IMR-90 (cell line): ENCODE measurements at regions not wholly inside any gene's neighbourhood (a gene's known extent, or its start where the extent isn't known, plus 50 kb on each side); places are given as distances from the start of the nearest gene placed in this dataset.

Experiments
- ATAC-seq: fragments of 200-7000 bp; cut with Tn5 transposase; 2 replicates; pipeline ENCODE4 v1.9.1; 2020; ENCODE audit warnings: low read depth, mild to moderate bottlenecking, moderate library complexity
- BruUV-seq: library from RNA; stranded (reverse); fragments of 400-500 nt; replicated peaks from 2 replicates; lab custom pipeline; 2021; lab: Mats Ljungman, UMichigan
- CTCF ChIA-PET: fragments of 300-600 bp; formaldehyde crosslinking; extraction: SDS; loops from one replicate; lab custom pipeline; 2021; ENCODE audit warnings: antibody characterized with exemption; lab: Yijun Ruan, JAX
- POLR2A ChIA-PET: fragments of 300-600 bp; sonication (Branson Sonifier 250); formaldehyde crosslinking; loops from one replicate; lab custom pipeline; 2022; ENCODE audit warnings: antibody characterized with exemption; ENCODE audit not compliant: unreplicated experiment; lab: Charles Lee
- DNase-seq: peaks from one replicate; pipeline ENCODE4 v3.0.0; 2013
- H2AFZ ChIP-seq: replicated peaks from 2 replicates; pipeline ENCODE3; 2013; ENCODE audit warnings: low read length, mild to moderate bottlenecking; ENCODE audit not compliant: poor library complexity
- H2AK5ac ChIP-seq: 2 replicates; pipeline ENCODE4 v1.6.1; 2013; ENCODE audit warnings: low read depth, low read length, inconsistent platforms
- H2AK9ac ChIP-seq: replicated peaks from 2 replicates; pipeline ENCODE3; 2013; ENCODE audit warnings: mild to moderate bottlenecking, low read depth, low read length, moderate library complexity; ENCODE audit not compliant: poor library complexity
- H2BK120ac ChIP-seq: 2 replicates; pipeline ENCODE4 v1.6.1; 2013; ENCODE audit warnings: low read depth, low read length, inconsistent platforms
- H2BK15ac ChIP-seq: 3 replicates; pipeline ENCODE4 v1.6.1; 2013; ENCODE audit warnings: low read depth, low read length, inconsistent platforms
- H2BK20ac ChIP-seq: 2 replicates; pipeline ENCODE4 v1.6.1; 2013; ENCODE audit warnings: low read depth, mild to moderate bottlenecking, inconsistent platforms, low read length, moderate library complexity
- H2BK5ac ChIP-seq: 2 replicates; pipeline ENCODE4 v1.6.1; 2013; ENCODE audit warnings: mild to moderate bottlenecking, low read depth, low read length, inconsistent platforms; ENCODE audit not compliant: poor library complexity, severe bottlenecking
- H3K14ac ChIP-seq: replicated peaks from 2 replicates; pipeline ENCODE4 v1.6.1; 2013; ENCODE audit warnings: low read depth, low read length, inconsistent platforms
- H3K18ac ChIP-seq: 2 replicates; pipeline ENCODE4 v1.6.1; 2013; ENCODE audit warnings: low read depth, low read length, control low read depth
- H3K23ac ChIP-seq: 2 replicates; pipeline ENCODE4 v1.6.1; 2013; ENCODE audit warnings: low read depth, low read length, inconsistent platforms
- H3K27ac ChIP-seq: 2 replicates; pipeline ENCODE4 v1.5.1; 2013; ENCODE audit warnings: mild to moderate bottlenecking, control low read depth, low read length; ENCODE audit not compliant: insufficient read depth
- H3K27me3 ChIP-seq: 2 replicates; pipeline ENCODE4 v1.6.1; 2013; ENCODE audit warnings: low read length; ENCODE audit not compliant: control insufficient read depth, insufficient read depth
- H3K36me3 ChIP-seq: 2 replicates; pipeline ENCODE4 v1.6.1; 2013; ENCODE audit warnings: low read length, mixed read lengths; ENCODE audit not compliant: control insufficient read depth, insufficient read depth
- H3K4ac ChIP-seq: 2 replicates; pipeline ENCODE4 v1.6.1; 2013; ENCODE audit warnings: low read depth, low read length, inconsistent platforms
- H3K4me1 ChIP-seq: 2 replicates; pipeline ENCODE4 v1.6.1; 2013; ENCODE audit warnings: low read length, mixed read lengths; ENCODE audit not compliant: control insufficient read depth, insufficient read depth
- H3K4me2 ChIP-seq: 2 replicates; pipeline ENCODE4 v1.6.1; 2013; ENCODE audit warnings: low read depth, mild to moderate bottlenecking, control low read depth, low read length, moderate library complexity
- H3K4me3 ChIP-seq: 2 replicates; pipeline ENCODE4 v1.5.1; 2013; ENCODE audit warnings: low read depth, mild to moderate bottlenecking, control low read depth, low read length, moderate library complexity; ENCODE audit not compliant: insufficient read depth
- H3K56ac ChIP-seq: 2 replicates; pipeline ENCODE4 v1.6.1; 2013; ENCODE audit warnings: low read length, inconsistent platforms; ENCODE audit not compliant: insufficient read depth; ENCODE audit errors: extremely low read depth
- H3K79me1 ChIP-seq, 2 experiments: 2 replicates each; pipeline ENCODE4 v1.6.1; 2013; ENCODE audit warnings: low read length in 2 of 2, inconsistent platforms in 1 of 2, low read depth in 1 of 2
- H3K9ac ChIP-seq: 2 replicates; pipeline ENCODE4 v1.6.1; 2013; ENCODE audit warnings: low read depth, low read length, control low read depth
- H3K9me1 ChIP-seq: 2 replicates; pipeline ENCODE4 v1.6.1; 2013; ENCODE audit warnings: low read length, inconsistent platforms; ENCODE audit not compliant: insufficient read depth
- H3K9me3 ChIP-seq: 2 replicates; pipeline ENCODE4 v1.6.1; 2013; ENCODE audit warnings: low read length; ENCODE audit not compliant: control insufficient read depth, insufficient read depth
- H4K20me1 ChIP-seq: 2 replicates; pipeline ENCODE4 v1.6.1; 2013; ENCODE audit warnings: low read length, inconsistent platforms; ENCODE audit not compliant: insufficient read depth
- H4K5ac ChIP-seq: 2 replicates; pipeline ENCODE4 v1.6.1; 2013; ENCODE audit warnings: mild to moderate bottlenecking, low read depth, low read length, control low read depth
- H4K8ac ChIP-seq, 2 experiments: 2 replicates each; pipeline ENCODE4 v1.6.1; 2013; ENCODE audit warnings: low read depth in 2 of 2, low read length in 2 of 2, control low read depth in 1 of 2, inconsistent platforms in 1 of 2
- H4K91ac ChIP-seq: 2 replicates; pipeline ENCODE4 v1.6.1; 2013; ENCODE audit warnings: low read depth, low read length, inconsistent platforms; ENCODE audit not compliant: insufficient read depth
- BHLHE40 ChIP-seq: fragments of 150-350 bp; IDR thresholded peaks from 2 replicates; pipeline ENCODE4 v1.6.1; 2016; ENCODE audit warnings: mild to moderate bottlenecking, low read depth, low read length
- CEBPB ChIP-seq: IDR thresholded peaks from 2 replicates; pipeline ENCODE4 v1.6.1; 2012; ENCODE audit warnings: low read depth, low read length, improper control_type of control experiment
- CHD1 ChIP-seq: IDR thresholded peaks from 2 replicates; pipeline ENCODE4 v1.6.1; 2012; ENCODE audit warnings: low read depth, low read length, improper control_type of control experiment
- CTCF ChIP-seq: conservative IDR thresholded peaks from 2 replicates; pipeline ENCODE4 v1.5.1; 2012; ENCODE audit warnings: mild to moderate bottlenecking, low read depth, low read length, improper control_type of control experiment
- ELK1 ChIP-seq: fragments of 150-350 bp; IDR thresholded peaks from 2 replicates; pipeline ENCODE4 v1.6.1; 2016; ENCODE audit warnings: low read depth, mild to moderate bottlenecking, low read length, moderate library complexity, borderline replicate concordance
- FOS ChIP-seq: fragments of 150-350 bp; IDR thresholded peaks from 2 replicates; pipeline ENCODE4 v1.6.1; 2016; ENCODE audit warnings: low read depth, low read length
- MAFK ChIP-seq: IDR thresholded peaks from 2 replicates; pipeline ENCODE4 v1.6.1; 2012; ENCODE audit warnings: low read depth, low read length, improper control_type of control experiment
- MAZ ChIP-seq: IDR thresholded peaks from 2 replicates; pipeline ENCODE4 v1.6.1; 2012; ENCODE audit warnings: low read depth, mild to moderate bottlenecking, low read length, improper control_type of control experiment, moderate library complexity, borderline replicate concordance
- MXI1 ChIP-seq: IDR thresholded peaks from 2 replicates; pipeline ENCODE4 v1.6.1; 2012; ENCODE audit warnings: low read depth, mild to moderate bottlenecking, low read length, moderate library complexity, borderline replicate concordance
- NFE2L2 ChIP-seq: fragments of 150-350 bp; IDR thresholded peaks from 2 replicates; pipeline ENCODE4 v1.6.1; 2016; ENCODE audit warnings: low read depth, mild to moderate bottlenecking, low read length
- RAD21 ChIP-seq: IDR thresholded peaks from 2 replicates; pipeline ENCODE4 v1.6.1; 2012; ENCODE audit warnings: low read length, improper control_type of control experiment
- RCOR1 ChIP-seq: IDR thresholded peaks from 2 replicates; pipeline ENCODE4 v1.6.1; 2012; ENCODE audit warnings: mild to moderate bottlenecking, low read length, improper control_type of control experiment; ENCODE audit not compliant: insufficient replicate concordance
- RFX5 ChIP-seq: IDR thresholded peaks from 2 replicates; pipeline ENCODE4 v1.8.0; 2012; ENCODE audit warnings: low read depth, mild to moderate bottlenecking, low read length, moderate library complexity
- SMC3 ChIP-seq: fragments of 150-350 bp; IDR thresholded peaks from 2 replicates; pipeline ENCODE4 v1.6.1; 2016; ENCODE audit warnings: low read depth, mild to moderate bottlenecking, antibody characterized with exemption, low read length, moderate library complexity
- USF2 ChIP-seq: fragments of 150-350 bp; IDR thresholded peaks from 2 replicates; pipeline ENCODE4 v1.6.1; 2017; ENCODE audit warnings: mild to moderate bottlenecking, antibody characterized with exemption, low read length, low read depth
- WGBS, 2 experiments: methylation state at CpG; one replicate each; pipeline versions ENCODE4 v1.1.5 to v1.1.7; 2013; ENCODE audit warnings: missing lambda C conversion rate in 2 of 2; ENCODE audit not compliant: insufficient read length in 1 of 2; ENCODE audit errors: extremely low coverage in 2 of 2; 5-methylcytosine and 5-hydroxymethylcytosine counted together
- dilution Hi-C: fragments of 300-500 bp; cut with HindIII; formaldehyde crosslinking; loops from one replicate; pipeline ENCODE4 v1.14.3; 2018; ENCODE audit warnings: low sequenced_read_pairs; ENCODE audit not compliant: unreplicated experiment
- in situ Hi-C: fragments of 300-500 bp; cut with MboI; formaldehyde crosslinking; loops from 3 replicates; pipeline ENCODE4 v1.14.3; 2019; ENCODE audit warnings: low sequenced_read_pairs, inconsistent platforms, mixed read lengths
- intact Hi-C: fragments of 100-400 bp; cut with micrococcal nuclease; formaldehyde crosslinking; loops from 2 replicates; pipeline ENCODE4 v1.10.0; 2022

DNA sequence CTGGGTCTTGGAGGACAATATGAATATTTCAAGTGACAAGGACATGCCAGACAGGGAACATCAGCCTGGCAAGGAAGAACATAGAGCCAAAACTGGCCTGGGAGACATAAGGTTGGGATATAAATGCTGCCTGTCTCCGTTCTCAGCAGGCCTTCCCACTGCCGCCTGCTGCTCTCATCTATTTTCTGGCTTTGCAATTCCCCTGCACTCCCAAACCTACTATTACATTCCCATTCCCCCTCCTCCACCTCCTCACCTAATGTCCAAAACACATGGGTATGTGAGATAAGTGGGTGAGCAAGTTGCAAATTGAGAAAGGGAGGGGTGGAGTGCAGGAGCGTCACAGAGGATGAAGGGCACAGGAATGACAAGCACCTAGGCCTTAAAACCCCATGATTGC, 244.3 kb upstream of the CDH8 start:
- Histone ChIP-seq H2AK5ac (no peak overlapping the region), H3K4ac (no peak overlapping the region), H4K5ac (no peak overlapping the region), H2BK5ac (no peak overlapping the region), H3K18ac (no peak overlapping the region), H2BK120ac (no peak overlapping the region), H2AFZ (no peak overlapping the region), H3K79me1 (no peaks in the 10 kb centered on the region), H3K36me3 (no peaks in the 10 kb centered on the region), H3K4me2 (no peak overlapping the region), H4K91ac (no peak overlapping the region), H3K9me3 (peaks cover 5% of the 10 kb centered on the region), H3K56ac (no peak overlapping the region), H2BK15ac (no peak overlapping the region), H3K4me1 (no peaks in the 10 kb centered on the region), H4K8ac (no peak overlapping the region), H3K9me1 (no peaks in the 10 kb centered on the region), H2BK20ac (no peak overlapping the region), H3K4me3 (no peak overlapping the region), H3K27me3 (no peaks in the 10 kb centered on the region), H3K27ac (no peak overlapping the region), H4K20me1 (no peaks in the 10 kb centered on the region), H3K14ac (no peak overlapping the region), H3K23ac (no peak overlapping the region), H2AK9ac (no peak overlapping the region), H3K9ac (no peak overlapping the region)
- intact Hi-C loops = no loop called here
- ChIA-PET POLR2A (no interaction called here), CTCF (interaction anchor here (0.5 kb wide), 1 partner anchor 44 kb away, joined by 3 read pairs; no protein-coding TSS in a partner anchor)
- BruUV-seq = no TSS peak
- in situ Hi-C loops = no loop called here
- ATAC-seq (no peak), DNase-seq (no peak)
- TF ChIP-seq USF2 (no peak), CEBPB (no peak), BHLHE40 (no peak), NFE2L2 (no peak), MXI1 (no peak), MAFK (no peak), RFX5 (no peak), FOS (no peak), ELK1 (no peak), MAZ (no peak), RCOR1 (no peak), CTCF (no peak), CHD1 (no peak), SMC3 (no peak), RAD21 (no peak)
- no CpG with 5 or more reads among the region's 3 CpGs for WGBS, 2 experiments
- dilution Hi-C loops = no loop called here
